GM23248 (cell line): ENCODE measurements at regions not wholly inside any gene's neighbourhood (a gene's known extent, or its start where the extent isn't known, plus 50 kb on each side); places are given as distances from the start of the nearest gene placed in this dataset.

Experiments
- EZH2 ChIP-seq: fragments of 200-600 bp; sonication (generic); IDR thresholded peaks from 2 replicates; pipeline ENCODE4 v1.6.1; 2018; ENCODE audit warnings: antibody characterized with exemption, mild to moderate bottlenecking; ENCODE audit not compliant: insufficient read depth, poor library complexity, severe bottlenecking
- EZH2phosphoT487 ChIP-seq: fragments of 200-600 bp; sonication (generic); IDR thresholded peaks from 2 replicates; pipeline ENCODE4 v1.6.1; 2018; ENCODE audit warnings: antibody characterized with exemption, moderate library complexity, mild to moderate bottlenecking, low read depth; ENCODE audit not compliant: insufficient read depth

- TF ChIP-seq EZH2, result no peak
- no peak for TF ChIP-seq EZH2phosphoT487
Measured at GRCh38 chr3:193793123-193793522, 200.1 kb downstream of the OPA1 start.
